ENCODE measurements at regions not wholly inside any gene's neighbourhood (a gene's known extent, or its start where the extent isn't known, plus 50 kb on each side); places are given as distances from the start of the nearest gene placed in this dataset.

GRCh38 chr11:91795139-91795887 is 429.3 kb upstream of the FAT3 start:
- H2AFZ ChIP-seq (ENCODE audit: low read depth, low read length) = no peak overlapping the region
- H4K20me1 ChIP-seq (replicated peaks; ENCODE audit: control insufficient read depth, extremely low read depth, insufficient read depth, low read length) = no peaks in the 10 kb centered on the region
- ChIA-PET CTCF (no interaction called here), POLR2A (no interaction called here)
- FAIRE-seq (no peak), DNase-seq (ENCODE audit: low read depth, low spot score) (no peak)
- dilution Hi-C loops (cut with MboI; ENCODE audit: extremely low pct_ligation_motif_present, low sequenced_read_pairs) = no loop called here
- no peak overlapping the region for H3K4me3 ChIP-seq (replicated peaks in 1 of 3; ENCODE audit: insufficient read depth in 1 of 3, low read depth in 1 of 3, low read length in 3 of 3)
- H3K27ac ChIP-seq (ENCODE audit: insufficient read depth, low read depth, low read length) = no peak overlapping the region
- no peaks in the 10 kb centered on the region for H3K4me1 ChIP-seq (ENCODE audit: control insufficient read depth, extremely low read depth, insufficient read depth, low read length)
- H3K79me2 ChIP-seq (ENCODE audit: control insufficient read depth, insufficient read depth, low read length) = no peaks in the 10 kb centered on the region
- H3K9ac ChIP-seq (replicated peaks; ENCODE audit: extremely low read depth, insufficient read depth, low read length) = no peak overlapping the region
- H3K9me3 ChIP-seq (replicated peaks; ENCODE audit: control insufficient read depth, insufficient read depth, low read length) = no peaks in the 10 kb centered on the region
- H3K27me3 ChIP-seq (ENCODE audit: control insufficient read depth in 2 of 2, insufficient read depth in 2 of 2, low read length in 2 of 2) = no peaks in the 10 kb centered on the region
- no peaks in the 10 kb centered on the region for H3K9me1 ChIP-seq (replicated peaks; ENCODE audit: control insufficient read depth, extremely low read depth, insufficient read depth, low read length)
- no peak for TF ChIP-seq CTCF (IDR thresholded peaks at IDR 0.05; ENCODE audit: extremely low read depth in 1 of 2, insufficient read depth in 1 of 2, low read depth in 1 of 2, low read length in 2 of 2)
- no peak for TF ChIP-seq EZH2 (IDR thresholded peaks at IDR 0.05; ENCODE audit: borderline replicate concordance, low read depth, low read length, severe bottlenecking)
- no peak for TF ChIP-seq JUN (IDR thresholded peaks at IDR 0.05; ENCODE audit: borderline replicate concordance, insufficient read depth, insufficient read length, low read depth)
- no peak for TF ChIP-seq MYC (IDR thresholded peaks at IDR 0.05; ENCODE audit: low read depth, low read length)
- TF ChIP-seq MAX (IDR thresholded peaks at IDR 0.05; ENCODE audit: insufficient read depth, insufficient read length) = no peak
- no peak for TF ChIP-seq GATA2 (IDR thresholded peaks at IDR 0.05; ENCODE audit: insufficient read depth, insufficient read length, low read depth, low read length)
- no peak for TF ChIP-seq POLR2A (IDR thresholded peaks at IDR 0.05; ENCODE audit: low read depth, low read length)
- no peak for TF ChIP-seq POLR2AphosphoS5 (IDR thresholded peaks at IDR 0.05; ENCODE audit: insufficient read depth, low read depth, low read length)
- no peak for TF ChIP-seq FOS (IDR thresholded peaks at IDR 0.05; ENCODE audit: borderline replicate concordance, insufficient read depth, low read length)
- no peak overlapping the region for H3K4me2 ChIP-seq (ENCODE audit: insufficient read depth, low read length)
- no TSS peak for BruUV-seq (replicated peaks)
- intact Hi-C loops (cut with micrococcal nuclease) = no loop called here
- no peaks in the 10 kb centered on the region for H3K36me3 ChIP-seq (ENCODE audit: control insufficient read depth in 2 of 2, extremely low read depth in 1 of 2, insufficient read depth in 2 of 2, low read length in 2 of 2)

Measured in endothelial cell of umbilical vein (primary cell).